ENCODE measurements at regions not wholly inside any gene's neighbourhood (a gene's known extent, or its start where the extent isn't known, plus 50 kb on each side); places are given as distances from the start of the nearest gene placed in this dataset.

DNA sequence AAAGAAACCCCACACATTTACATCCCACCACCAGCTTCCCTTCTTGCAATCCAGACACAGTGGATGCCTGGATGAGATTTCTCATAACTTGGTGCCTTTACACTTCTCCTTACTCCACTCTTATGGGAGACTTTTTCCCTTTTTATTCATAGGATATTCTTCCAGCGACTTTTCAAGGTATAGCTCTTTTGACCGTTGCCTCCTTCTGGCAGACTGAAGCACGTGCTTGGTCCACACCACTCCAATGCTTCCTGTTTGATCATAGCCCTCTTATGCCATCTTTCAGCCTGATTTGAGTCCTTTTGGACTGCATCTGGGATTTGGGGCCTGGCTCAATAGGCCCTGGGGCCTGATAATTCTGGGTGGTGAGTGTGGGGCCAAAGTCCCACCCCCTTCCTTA is 87.7 kb downstream of the ERCC5 start:
- H3K27me3 ChIP-seq (ENCODE audit: low read depth, low read length), result no peaks in the 10 kb centered on the region
- no peak overlapping the region for H3K4me3 ChIP-seq (ENCODE audit: low read depth in 1 of 2, low read length in 2 of 2)
- H3K36me3 ChIP-seq (ENCODE audit: control insufficient read depth in 1 of 2, insufficient read depth in 2 of 2, low read length in 2 of 2), result no peaks in the 10 kb centered on the region
- no peak overlapping the region for H3K27ac ChIP-seq (ENCODE audit: low read length)
- no peaks in the 10 kb centered on the region for H3K9me3 ChIP-seq (ENCODE audit: control insufficient read depth in 1 of 2, low read length in 2 of 2)
- no peaks in the 10 kb centered on the region for H3K4me1 ChIP-seq (ENCODE audit: control insufficient read depth in 1 of 2, insufficient read depth in 2 of 2, low read length in 2 of 2)

- Histone ChIP-seq H3K27me3 (ENCODE audit: low read depth, low read length) (no peaks in the 10 kb centered on the region), H3K9me3 (ENCODE audit: control insufficient read depth in 1 of 2, low read length in 2 of 2) (no peaks in the 10 kb centered on the region), H3K27ac (ENCODE audit: low read length) (no peak overlapping the region), H3K36me3 (ENCODE audit: control insufficient read depth in 1 of 2, insufficient read depth in 2 of 2, low read length in 2 of 2) (no peaks in the 10 kb centered on the region), H3K4me1 (ENCODE audit: control insufficient read depth in 1 of 2, insufficient read depth in 2 of 2, low read length in 2 of 2) (no peaks in the 10 kb centered on the region), H3K4me3 (ENCODE audit: low read depth in 1 of 2, low read length in 2 of 2) (no peak overlapping the region)
Observed at GRCh38 chr13:102933122-102933521, 87.3 kb downstream of the ERCC5 start.

GRCh38 chr13:102932331-102932730 is 86.5 kb downstream of the ERCC5 start:
- Histone ChIP-seq H3K9me3 (ENCODE audit: control insufficient read depth in 1 of 2, low read length in 2 of 2) (no peaks in the 10 kb centered on the region), H3K27me3 (ENCODE audit: low read depth, low read length) (no peaks in the 10 kb centered on the region), H3K27ac (ENCODE audit: low read length) (no peak overlapping the region), H3K4me3 (ENCODE audit: low read depth in 1 of 2, low read length in 2 of 2) (no peak overlapping the region), H3K4me1 (ENCODE audit: control insufficient read depth in 1 of 2, insufficient read depth in 2 of 2, low read length in 2 of 2) (no peaks in the 10 kb centered on the region), H3K36me3 (ENCODE audit: control insufficient read depth in 1 of 2, insufficient read depth in 2 of 2, low read length in 2 of 2) (no peaks in the 10 kb centered on the region)

GRCh38 chr13:102930566-102930965 is 84.7 kb downstream of the ERCC5 start:
- Histone ChIP-seq H3K36me3 (ENCODE audit: control insufficient read depth in 1 of 2, insufficient read depth in 2 of 2, low read length in 2 of 2) (no peaks in the 10 kb centered on the region), H3K27ac (ENCODE audit: low read length) (no peak overlapping the region), H3K9me3 (ENCODE audit: control insufficient read depth in 1 of 2, low read length in 2 of 2) (no peaks in the 10 kb centered on the region), H3K4me3 (ENCODE audit: low read depth in 1 of 2, low read length in 2 of 2) (no peak overlapping the region), H3K27me3 (ENCODE audit: low read depth, low read length) (no peaks in the 10 kb centered on the region), H3K4me1 (ENCODE audit: control insufficient read depth in 1 of 2, insufficient read depth in 2 of 2, low read length in 2 of 2) (no peaks in the 10 kb centered on the region)

GRCh38 chr13:102928941-102929675 is 83.3 kb downstream of the ERCC5 start:
- no peaks in the 10 kb centered on the region for H3K36me3 ChIP-seq (ENCODE audit: control insufficient read depth in 1 of 2, insufficient read depth in 2 of 2, low read length in 2 of 2)
- no peaks in the 10 kb centered on the region for H3K9me3 ChIP-seq (ENCODE audit: control insufficient read depth in 1 of 2, low read length in 2 of 2)
- no peaks in the 10 kb centered on the region for H3K4me1 ChIP-seq (ENCODE audit: control insufficient read depth in 1 of 2, insufficient read depth in 2 of 2, low read length in 2 of 2)
- H3K27ac ChIP-seq (ENCODE audit: low read length), result no peak overlapping the region
- H3K27me3 ChIP-seq (ENCODE audit: low read depth, low read length), result no peaks in the 10 kb centered on the region
- no peak overlapping the region for H3K4me3 ChIP-seq (ENCODE audit: low read depth in 1 of 2, low read length in 2 of 2)

Measured in muscle layer of duodenum (tissue), 2 donors.